ENCODE measurements at regions not wholly inside any gene's neighbourhood (a gene's known extent, or its start where the extent isn't known, plus 50 kb on each side); places are given as distances from the start of the nearest gene placed in this dataset.
A peak's percentile ranks its signal among the peaks of the same experiment; 100 is the strongest.

- no peak for DNase-seq
Measured at GRCh38 chr10:120710076-120710475, 141.1 kb upstream of the WDR11 start.

GRCh38 chr10:120711860-120712259 is 139.3 kb upstream of the WDR11 start:
- DNase-seq = no peak

GRCh38 chr10:120713573-120714205 is 137.5 kb upstream of the WDR11 start:
- DNase-seq = no peak

GRCh38 chr10:120715171-120715570 is 136.0 kb upstream of the WDR11 start:
- no peak for DNase-seq

- DNase-seq = no peak
Measured at GRCh38 chr10:120719333-120719732, 131.8 kb upstream of the WDR11 start.

GRCh38 chr10:120727001-120727400 is 124.2 kb upstream of the WDR11 start:
- DNase-seq = no peak

GRCh38 chr10:120729547-120729946 is 121.6 kb upstream of the WDR11 start:
- DNase-seq = no peak

GRCh38 chr10:120732067-120732466 is 119.1 kb upstream of the WDR11 start:
- no peak for DNase-seq

GRCh38 chr10:120732643-120733313 is 118.4 kb upstream of the WDR11 start:
- DNase-seq = no peak

GRCh38 chr10:120734483-120735078 is 116.6 kb upstream of the WDR11 start:
- no peak for DNase-seq

GRCh38 chr10:120735315-120735714 is 115.8 kb upstream of the WDR11 start:
- no peak for DNase-seq

- no peak for DNase-seq
Measured at GRCh38 chr10:120735773-120736371, 115.3 kb upstream of the WDR11 start.

- no peak for DNase-seq
Measured at GRCh38 chr10:120736377-120736776, 114.8 kb upstream of the WDR11 start.

GRCh38 chr10:120738658-120739057 is 112.5 kb upstream of the WDR11 start:
- no peak for DNase-seq

- peak; percentile 95 for DNase-seq
Measured at GRCh38 chr10:120741396-120741795, 109.8 kb upstream of the WDR11 start.

GRCh38 chr10:120742373-120742772 is 108.8 kb upstream of the WDR11 start:
- no peak for DNase-seq

GRCh38 chr10:120744040-120744439 is 107.1 kb upstream of the WDR11 start:
- peak; percentile 50 for DNase-seq

- no peak for DNase-seq
Measured at GRCh38 chr10:120746001-120746777, 105.0 kb upstream of the WDR11 start.

GRCh38 chr10:120748519-120748918 is 102.6 kb upstream of the WDR11 start:
- DNase-seq = no peak

- DNase-seq = no peak
Measured at GRCh38 chr10:120749072-120749471, 102.1 kb upstream of the WDR11 start.

GRCh38 chr10:120749856-120750566 is 101.2 kb upstream of the WDR11 start:
- DNase-seq = no peak

GRCh38 chr10:120755771-120756170 is 95.4 kb upstream of the WDR11 start:
- DNase-seq = no peak

- DNase-seq = no peak
Measured at GRCh38 chr10:120760253-120760652, 90.9 kb upstream of the WDR11 start.

All from NCI-H510A (cell line).